Lung microvascular endothelial cell (primary cell): ENCODE measurements at regions not wholly inside any gene's neighbourhood (a gene's known extent, or its start where the extent isn't known, plus 50 kb on each side); places are given as distances from the start of the nearest gene placed in this dataset.
A peak's percentile ranks its signal among the peaks of the same experiment; 100 is the strongest.

Source experiments
- DNase-seq, 2 donors: peaks; one replicate each; pipeline versions ENCODE4 v3.0.0 to v3.0.0-alpha.2; 2010; ENCODE audit warnings: low read depth in 2 of 2

DNA sequence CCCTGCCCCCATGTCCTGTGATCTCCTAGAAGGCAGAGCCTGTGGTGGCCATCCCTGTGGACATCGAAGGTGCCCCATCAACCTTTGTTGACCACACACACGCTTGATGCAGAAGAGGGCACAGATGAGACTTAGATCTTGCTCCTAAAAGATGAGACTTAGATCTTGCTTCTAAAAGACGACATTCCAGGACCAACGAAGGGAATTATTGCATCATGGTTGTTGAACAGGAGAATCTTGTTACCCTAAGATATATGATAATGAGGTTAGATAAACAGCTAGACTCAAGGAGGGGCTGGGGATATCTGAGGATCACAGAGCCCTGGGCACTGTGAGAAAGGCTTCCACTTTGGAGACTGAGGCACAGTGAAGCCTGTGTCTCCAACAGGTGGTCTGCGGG is 91.1 kb upstream of the WSCD2 start:
- DNase-seq: no peak

DNA sequence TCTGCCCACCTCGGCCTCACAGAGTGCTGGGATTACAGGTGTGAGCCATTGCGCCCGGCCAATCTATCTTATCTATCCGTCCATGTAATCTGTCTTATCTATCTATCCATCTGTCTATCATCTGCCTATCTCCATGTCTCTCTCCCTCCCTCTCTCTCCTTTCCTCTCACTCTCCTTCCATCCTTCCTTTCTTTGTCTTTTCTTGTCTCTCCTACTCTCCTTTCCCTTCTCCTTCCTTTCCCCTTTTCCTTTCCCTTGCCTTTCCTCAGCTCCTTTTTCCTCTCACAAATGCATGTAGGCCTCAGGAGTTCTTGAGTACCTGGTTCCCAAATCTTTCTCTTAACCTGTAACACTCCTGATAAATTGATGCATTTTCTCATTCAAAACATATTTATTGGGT is 89.3 kb upstream of the WSCD2 start:
- DNase-seq: no peak

DNA sequence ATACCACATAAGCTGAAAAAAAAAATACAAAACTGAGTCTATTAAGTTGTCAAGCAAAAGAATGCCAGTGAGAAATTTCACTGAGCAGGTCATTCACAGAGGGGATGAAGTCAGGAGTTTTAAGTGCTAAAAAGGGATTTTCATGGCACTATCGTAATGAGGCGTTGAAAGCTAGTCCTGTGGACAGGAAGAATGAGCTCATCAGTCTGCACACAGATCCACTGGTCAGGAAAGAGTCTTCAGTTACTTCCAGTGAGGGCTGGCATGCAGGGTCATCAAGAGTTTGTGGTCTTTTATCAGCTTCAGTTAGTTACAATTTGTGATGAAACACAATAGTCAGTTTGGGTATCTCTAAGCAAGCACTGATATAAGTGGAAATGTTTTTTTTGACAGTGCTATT is 88.1 kb upstream of the WSCD2 start:
- peak; percentile 23 to 27 for DNase-seq

DNA sequence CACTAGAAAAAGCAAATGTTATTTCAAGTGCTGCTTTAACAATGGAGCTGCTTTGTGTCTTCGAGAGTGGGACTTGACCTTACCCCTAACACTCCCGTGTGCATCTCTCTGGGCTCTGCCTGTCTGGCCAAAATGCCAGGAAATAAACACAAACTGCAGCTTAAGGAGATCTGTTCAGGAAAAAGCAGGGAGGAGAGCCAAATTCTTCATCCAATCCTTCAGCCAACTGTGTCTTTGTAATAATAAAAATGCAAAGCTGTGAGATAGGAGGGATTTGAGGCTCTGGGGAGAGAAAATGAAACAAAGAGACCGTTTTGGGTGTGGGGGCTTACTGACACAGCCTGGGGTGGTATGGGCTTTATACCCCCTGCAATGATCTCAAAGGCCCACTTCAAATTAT is 85.8 kb upstream of the WSCD2 start:
- no peak for DNase-seq

DNA sequence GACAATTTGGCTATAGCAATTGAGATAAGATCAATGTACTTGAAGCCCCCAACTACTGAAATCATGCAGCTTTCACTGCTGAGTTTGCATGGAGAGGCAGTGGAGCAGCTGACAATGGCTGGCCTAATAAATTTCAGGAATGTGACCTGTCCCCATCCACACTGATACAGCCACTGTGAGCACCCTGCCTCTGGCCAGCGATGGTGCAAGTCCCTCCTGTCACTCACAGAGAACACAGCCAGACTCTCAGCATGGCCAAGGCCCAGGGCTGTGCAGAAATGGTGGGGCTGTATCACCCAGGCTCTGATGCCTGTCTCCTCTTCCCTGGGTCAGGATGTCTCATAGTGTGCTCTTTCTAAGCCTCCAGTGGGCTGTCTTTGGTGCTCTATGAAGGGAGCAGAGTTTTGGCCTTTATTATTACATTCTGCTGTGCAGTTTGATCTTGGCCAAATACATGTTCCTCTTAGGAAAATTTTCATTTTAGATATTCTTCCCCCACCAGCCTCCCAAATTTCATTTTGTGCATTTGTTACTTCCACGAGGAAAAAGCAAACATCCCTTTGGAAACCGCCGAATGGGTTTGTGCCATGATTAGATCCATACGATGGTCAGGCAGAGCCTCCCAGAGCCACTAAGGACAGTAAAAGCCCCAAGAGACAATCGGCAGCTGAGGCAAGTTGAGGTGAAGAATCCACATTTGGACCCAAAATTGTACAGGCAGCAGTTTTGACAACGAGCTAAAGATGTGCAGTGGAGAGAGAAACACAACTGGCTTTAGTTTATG is 85.1 kb upstream of the WSCD2 start:
- no peak for DNase-seq

DNA sequence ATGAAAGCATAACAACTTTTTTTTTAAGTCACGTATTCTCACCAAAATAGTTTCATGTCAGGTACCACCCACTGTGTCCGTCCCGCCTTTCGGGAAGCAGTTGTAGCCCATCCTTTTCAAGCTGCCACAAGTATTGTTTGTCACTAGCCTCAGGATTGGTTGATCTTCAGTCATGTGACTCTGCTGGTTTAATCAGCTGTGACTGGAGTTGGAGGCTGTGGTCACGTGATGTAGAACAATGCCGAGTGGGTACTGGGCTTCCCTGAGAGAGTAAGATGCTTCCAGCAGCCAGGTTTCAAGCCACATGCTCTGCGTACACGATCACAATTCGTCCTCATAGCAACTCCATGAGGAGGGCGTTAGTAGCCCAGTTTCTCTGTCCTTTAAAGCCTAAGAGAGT is 83.0 kb upstream of the WSCD2 start:
- no peak for DNase-seq

DNA sequence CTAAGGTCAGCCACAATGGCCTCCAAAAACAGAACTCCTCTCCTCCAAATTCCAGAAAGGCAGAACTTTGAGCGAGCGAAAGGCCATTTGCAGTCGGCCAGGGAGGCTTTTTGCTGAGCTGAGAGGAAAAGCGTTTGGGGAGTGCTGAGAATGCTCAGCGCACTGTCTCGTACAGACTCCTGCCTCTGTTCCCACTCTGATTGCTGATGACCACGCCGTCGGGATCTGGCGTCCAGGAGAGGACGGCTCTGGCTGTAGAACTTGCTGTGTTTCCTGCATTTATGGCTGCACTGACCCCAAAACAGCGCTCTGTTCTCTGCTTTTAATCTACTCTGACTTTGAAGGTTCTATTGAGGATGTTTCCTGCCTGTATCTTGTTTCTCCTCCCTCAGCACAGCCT is 82.4 kb upstream of the WSCD2 start:
- no peak for DNase-seq

DNA sequence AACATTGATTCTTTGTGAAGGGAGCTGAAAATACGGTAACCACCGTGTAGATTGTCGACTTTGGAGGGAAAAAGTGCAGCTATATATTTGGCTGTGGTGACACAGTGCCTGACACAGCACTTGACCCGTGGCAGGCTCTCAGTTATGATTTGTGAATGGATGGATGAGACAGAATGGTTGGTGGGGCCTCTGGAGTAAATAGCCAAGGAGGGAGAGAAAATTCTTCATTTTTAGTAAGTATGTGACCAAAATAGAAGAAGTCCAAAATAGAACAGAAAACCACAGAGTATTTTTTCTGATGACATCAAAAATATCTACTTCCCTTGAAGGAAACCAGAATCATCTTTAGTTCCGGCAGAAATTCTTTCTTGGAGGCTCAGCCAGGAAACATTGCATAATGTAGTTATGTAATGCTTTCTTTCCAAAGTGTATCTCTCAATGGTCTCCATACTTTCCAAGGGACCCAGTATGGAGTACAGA is 82.0 kb upstream of the WSCD2 start:
- DNase-seq: peak in 1 of 2 donors; percentile 22

DNA sequence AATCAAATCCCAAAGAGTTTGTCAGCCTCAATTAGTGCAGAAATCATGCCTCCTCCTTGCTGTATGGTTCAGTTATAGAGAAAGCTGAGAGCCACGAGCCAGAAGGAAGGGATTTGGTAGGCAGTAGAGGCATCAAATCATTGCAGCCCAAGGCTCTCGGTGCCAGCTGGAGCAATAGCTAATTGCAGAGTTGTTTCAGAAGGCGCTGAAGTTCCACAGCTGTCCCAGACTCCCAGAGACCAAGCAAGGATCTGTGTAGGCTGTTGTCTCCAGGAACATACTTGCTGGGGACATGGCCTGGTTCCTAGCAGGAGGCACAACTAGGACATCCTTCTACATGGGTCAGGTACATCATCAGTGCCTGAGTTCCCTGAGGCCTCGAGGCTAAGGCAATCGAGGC is 80.4 kb upstream of the WSCD2 start:
- no peak for DNase-seq

DNA sequence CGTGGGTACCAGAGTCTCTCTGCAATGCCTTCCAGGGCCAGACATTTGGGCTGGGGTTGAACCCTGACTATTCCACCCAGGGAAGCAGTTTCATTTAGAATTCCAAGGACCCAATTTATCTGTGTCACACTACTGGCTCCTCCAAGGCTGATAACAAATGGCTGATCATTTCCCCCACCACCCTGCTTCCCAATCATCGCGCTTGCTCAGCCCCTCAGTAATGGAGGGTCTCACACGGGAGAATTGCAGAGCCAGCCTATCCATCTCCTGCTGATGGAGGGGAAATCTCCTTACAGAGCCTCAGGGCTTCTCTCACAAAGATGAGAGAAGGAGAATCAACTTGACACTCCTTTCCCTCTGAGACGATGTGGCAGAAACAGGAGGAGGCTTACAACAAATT is 78.4 kb upstream of the WSCD2 start:
- DNase-seq: no peak

DNA sequence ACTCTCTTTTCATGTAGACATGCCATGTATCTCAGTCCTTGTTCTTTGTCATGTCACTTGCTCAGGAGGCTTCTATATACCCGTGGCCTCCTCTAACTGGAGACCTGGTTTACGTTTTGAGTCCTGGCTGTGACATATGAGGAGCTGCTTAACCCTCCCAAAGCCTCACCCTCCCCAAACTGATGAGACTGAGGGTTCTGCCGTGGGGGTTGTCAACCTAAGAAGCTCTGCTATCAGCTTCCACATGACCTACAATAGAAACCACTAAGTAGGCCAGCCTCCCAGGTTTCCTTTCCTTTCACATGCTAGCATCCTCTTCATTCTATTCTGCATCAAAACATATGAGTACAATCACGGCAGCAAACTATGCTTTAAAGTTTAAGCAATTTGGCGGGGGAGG is 76.8 kb upstream of the WSCD2 start:
- DNase-seq: no peak

DNA sequence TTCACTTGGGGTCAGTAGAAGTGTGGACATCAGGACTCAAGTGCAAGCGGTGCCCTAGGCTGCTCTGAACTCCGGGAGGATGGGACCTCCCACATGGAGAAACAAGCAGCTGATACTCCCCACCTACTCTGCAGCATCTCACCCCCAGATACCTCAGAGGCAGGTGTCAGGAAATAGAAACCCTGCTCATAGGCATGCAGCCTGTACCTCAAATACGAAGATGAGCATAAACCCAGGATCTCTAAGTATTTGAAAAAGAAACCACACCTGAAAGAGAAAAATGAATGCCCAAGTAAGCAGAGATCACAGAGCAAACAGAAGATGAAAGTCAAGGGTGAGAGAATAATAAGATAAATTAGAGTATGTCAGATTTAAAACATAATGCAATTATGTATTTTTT is 75.6 kb upstream of the WSCD2 start:
- DNase-seq: no peak

DNA sequence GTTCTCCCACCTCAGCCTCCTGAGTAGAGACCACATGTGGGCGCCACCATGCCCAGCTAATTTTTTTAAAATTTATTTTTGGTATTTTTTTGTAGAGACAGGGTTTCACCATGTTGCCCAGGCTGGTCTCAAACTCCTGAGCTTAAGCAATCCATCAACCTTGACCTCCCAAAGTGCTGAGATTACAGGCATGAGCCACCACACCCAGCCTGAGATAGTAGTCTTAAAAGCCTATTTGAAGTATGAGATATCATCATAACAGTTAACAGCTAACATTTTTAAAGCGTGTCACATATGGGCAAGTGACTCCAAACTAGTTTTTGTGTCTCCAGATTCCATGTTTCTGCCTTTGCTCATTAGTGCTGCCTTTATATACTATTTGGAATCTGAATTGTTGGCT is 74.6 kb upstream of the WSCD2 start:
- DNase-seq: no peak

DNA sequence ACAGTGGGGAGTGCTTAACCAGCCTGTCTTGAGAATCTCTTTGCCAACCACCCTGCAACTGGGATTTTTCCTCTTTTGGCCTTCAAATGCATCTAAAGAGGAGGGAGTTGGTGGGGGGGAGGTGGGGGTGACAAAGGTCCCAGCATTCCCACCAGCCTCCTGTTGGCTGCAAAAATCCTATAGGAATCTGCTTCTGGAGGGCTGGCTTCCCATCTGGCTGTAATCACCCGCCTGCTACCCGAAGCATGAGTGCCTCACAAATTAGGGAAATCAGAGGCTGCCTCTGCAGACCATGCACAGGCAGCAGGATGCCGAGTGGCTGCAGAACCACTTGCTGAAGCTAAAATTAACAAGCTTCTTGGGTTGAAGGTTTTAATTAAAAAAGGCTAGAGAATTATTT is 73.9 kb upstream of the WSCD2 start:
- DNase-seq: no peak

DNA sequence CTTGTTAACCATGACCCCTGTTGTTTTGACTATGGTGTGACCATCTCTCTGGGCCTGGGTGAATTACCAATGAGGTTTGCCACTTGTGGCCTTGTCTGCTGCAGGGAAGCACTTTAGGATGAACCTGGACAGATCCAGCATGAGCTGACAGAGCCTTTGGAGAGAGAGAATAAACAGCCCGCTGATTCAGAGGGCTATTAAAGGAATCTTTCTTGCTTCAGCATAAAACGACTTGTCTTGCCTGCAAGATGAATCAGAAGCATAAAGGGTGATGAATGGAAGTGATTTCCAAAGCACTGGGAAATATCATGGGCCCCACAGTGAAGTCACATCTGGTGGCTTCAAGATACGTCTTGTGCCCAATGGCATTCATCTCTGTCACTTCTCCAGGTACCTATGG is 69.0 kb upstream of the WSCD2 start:
- no peak for DNase-seq

DNA sequence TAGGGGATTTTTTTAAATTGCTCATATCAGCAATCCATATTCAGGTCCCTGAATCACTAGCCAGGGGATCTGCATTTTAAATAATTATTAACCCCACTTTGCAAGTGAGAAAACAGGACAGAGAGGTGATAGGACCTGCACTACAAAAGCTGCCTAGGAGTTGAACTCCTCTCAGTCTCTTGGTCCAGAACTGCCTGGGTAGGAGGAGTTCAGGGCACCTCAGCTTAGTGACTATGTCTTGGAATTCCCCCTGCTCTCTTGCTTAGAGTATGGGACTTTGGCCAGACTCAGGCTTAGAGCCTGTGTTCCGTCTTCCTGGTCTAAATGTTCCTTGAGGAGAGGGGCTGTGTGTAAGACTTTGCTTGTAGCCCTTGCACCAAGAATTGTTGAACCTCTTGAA is 68.2 kb upstream of the WSCD2 start:
- no peak for DNase-seq

DNA sequence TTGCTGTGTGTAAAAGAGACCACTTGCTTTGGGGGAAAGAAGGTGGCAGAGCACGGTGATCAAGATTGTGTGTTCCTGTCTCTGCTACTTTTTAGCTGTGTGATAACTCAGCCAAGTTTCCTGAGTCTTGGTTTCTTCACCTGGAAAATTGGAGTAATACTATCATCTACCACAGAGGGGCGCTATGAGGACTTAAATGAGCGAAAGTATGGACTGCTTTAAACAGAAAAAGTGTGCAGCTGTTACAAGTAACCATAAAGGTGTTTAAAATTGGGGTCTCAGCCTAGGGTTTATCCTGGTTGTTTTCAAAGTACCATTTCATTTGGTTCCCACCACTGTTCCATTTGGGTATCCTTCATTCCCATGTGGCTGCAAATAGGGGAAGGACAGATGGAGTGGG is 65.9 kb upstream of the WSCD2 start:
- peak; percentile 41 to 44 for DNase-seq

DNA sequence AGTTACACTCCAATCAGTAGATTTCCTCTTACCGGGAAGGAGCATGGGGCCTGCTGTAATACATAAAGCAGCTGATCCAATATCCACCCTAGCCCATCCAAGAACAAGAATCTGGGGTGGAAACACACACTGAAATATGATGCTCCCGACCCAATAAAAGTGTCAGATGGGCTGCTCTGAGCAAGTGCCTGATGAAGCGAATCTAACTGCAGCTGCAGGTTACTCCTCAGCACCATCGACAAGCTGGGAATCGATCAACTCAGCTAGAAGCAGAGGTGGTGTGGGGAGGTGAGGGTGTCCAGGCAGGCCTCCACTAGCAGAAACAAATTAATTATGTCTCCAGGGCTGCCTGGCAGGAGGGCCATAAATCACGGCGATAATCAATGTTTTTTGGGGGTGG is 64.0 kb upstream of the WSCD2 start:
- no peak for DNase-seq

DNA sequence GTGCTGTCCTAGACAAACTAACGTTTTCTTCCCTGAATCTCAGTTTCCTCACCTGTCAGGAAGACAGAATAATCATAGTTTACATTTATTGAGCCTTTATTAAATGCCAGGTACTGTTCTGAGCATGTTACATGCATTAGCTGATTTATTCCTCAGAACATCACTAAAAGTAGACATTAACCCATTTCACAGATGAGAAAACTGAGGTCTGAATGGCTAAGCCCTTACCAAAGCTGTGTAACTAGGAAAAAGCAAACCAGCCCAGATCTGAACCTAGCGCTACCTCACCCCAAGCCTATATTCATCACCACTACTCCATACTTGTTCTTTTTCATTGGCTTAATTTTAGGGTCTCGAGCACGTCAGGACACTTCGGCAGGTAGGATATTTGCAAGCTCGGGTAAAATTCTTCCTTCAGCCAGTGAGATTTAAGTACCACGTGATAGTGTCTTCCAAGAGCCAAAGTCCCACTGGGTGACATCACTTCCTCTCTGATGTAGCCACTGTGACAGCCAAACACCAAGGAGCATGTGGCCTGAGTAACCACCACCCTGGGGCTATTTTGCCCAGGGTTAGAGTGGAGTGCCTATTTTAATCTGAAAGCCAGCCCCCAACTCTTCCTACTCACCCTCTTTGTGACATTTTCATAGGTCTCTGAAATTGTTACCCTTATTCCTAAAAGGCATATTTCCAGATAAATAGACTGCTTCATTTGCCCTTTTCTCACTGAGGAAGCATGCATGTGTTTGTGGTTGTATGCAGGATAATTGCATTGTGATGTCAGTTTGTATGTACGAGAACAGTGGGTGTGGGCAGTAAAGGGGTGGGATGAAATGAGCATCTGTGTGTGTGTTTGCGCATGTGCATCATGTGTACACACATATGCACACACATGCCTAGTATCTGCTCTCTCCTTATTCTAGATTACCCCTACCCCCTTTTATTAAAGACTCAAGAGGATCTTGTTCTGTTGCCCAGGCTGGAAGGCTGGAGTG is 62.2 kb upstream of the WSCD2 start:
- no peak for DNase-seq

DNA sequence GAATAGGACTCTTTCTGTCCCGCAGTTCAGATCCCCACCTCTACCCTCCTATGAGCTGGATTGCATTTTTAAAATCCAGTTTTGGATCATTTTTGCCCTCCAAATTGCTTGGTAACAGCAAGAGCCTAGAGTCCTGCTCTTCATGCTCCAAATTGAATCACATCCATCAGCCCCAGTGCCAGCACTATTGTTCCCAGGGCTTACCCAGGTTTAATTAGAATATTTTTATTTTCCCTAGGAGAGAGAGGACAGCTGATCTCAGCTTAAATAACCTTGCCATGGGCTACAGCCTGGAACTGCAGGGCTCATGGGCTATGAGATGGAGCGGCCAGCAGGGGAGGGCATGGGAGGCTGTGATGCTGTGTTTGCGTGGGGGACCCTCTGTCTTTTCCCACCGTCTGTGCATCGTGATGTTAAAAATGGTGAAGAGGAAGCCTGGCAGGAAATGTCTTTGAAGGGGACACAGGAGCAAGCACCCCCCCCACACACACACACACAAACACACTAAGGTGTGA is 59.4 kb upstream of the WSCD2 start:
- no peak for DNase-seq

DNA sequence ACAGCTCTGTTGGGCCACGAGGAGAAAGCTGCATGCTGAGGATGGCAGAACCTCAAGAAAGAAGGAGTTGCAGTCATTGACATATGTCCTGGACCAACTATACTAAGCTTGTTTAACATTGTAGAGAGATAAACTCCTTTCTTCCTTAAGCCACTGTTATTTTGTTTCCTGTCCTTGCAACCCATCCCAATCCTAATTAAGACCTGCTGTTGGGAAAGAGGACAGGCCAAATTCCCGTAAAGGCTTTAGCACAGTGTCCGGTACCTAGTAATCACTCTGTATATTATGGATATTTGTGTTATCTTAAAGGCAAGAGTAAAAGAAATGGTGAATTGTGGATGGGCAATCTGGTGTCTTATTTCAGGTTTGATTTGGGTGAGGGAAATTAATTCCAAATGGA is 53.5 kb upstream of the WSCD2 start:
- no peak for DNase-seq

DNA sequence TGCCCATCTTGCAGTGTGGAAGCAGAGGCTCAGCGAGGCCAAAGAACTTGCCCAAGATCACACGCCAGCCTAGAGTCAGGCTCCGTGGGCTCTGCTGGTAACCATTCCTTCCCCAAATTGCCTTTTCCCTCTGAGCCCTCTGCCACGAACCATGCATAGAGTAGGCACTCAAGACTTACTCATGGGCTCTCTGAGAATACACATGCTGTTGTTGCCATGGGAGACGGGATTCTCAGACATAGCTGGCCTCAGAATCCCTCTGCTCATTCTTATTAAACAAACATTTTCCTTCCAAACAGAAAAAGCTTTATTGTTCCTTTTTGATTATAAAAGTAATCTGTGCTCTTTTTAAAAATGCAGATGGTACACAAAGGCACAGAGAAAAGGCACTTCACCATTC is 52.5 kb upstream of the WSCD2 start:
- no peak for DNase-seq

DNA sequence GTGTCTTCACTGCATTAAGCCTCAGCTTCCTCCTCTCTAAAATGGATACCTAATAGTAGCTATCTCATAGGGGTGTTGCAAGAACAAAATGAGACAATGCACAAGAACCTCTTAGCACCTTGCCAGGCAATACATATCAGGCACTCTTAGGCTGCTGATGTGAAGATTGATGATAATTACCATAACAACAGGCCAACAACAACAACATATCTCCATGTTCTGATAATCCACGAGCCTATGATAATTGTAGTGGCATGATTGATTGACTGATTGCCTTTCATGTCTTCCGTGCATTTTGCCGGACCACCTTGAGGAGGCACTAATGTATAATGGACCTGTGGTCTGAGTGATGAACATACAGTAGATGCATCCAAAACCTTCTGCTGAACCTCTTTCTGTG is 50.7 kb upstream of the WSCD2 start:
- no peak for DNase-seq
